ENCODE measurements at regions not wholly inside any gene's neighbourhood (a gene's known extent, or its start where the extent isn't known, plus 50 kb on each side); places are given as distances from the start of the nearest gene placed in this dataset.

DNA sequence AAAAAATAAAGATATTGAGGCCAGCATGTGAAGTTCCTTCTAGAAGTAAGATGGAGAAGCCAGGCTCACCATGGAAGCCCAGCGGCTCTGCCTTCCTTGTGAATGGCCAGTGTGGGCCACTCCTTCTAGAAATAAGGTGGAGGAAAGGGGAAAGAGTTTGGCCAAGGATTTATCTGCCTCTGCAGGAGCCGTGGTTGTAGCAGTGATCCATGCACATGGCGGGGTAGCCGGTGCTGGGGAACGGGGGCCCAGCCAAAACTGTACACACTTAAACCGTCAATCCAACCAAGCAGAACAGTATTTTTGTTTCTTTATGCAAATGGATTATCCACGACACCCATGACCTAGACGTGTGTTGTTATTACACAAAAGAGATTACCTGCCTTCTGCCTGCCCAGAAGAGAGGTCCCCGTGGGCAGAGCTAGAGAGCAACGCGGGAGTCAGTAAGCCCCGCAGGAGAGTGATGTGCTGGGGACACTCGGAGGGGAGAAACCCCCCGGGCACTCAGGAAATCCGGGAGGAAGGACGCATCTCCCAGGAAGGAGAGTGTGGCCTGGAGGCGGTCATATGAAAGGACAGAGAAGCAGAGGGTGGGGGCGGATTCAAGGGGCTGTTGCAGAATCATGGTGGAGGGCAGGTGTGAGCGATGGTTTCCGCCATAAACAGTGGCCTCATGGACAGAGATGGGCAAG, 218.4 kb upstream of the PPP2R2D start:
- H3K9ac ChIP-seq (ENCODE audit: control insufficient read depth, insufficient read depth, low read length): no peak overlapping the region
- no peak overlapping the region for H2AFZ ChIP-seq (ENCODE audit: control insufficient read depth, low read depth, low read length)
- BruUV-seq (replicated peaks): no TSS peak
- ChIA-PET CTCF (no interaction called here), RAD21 (ENCODE audit: unreplicated experiment) (no interaction called here), SMC1A (ENCODE audit: uncharacterized antibody, unreplicated experiment) (no interaction called here), POLR2A (no interaction called here)
- H4K20me1 ChIP-seq (ENCODE audit: control insufficient read depth, insufficient read depth): no peaks in the 10 kb centered on the region
- in situ Hi-C loops (cut with MboI): no loop called here
- intact Hi-C loops (cut with micrococcal nuclease; ENCODE audit: unreplicated experiment): no loop called here
- DNase-seq (ENCODE audit: low read depth, low spot score) (no peak), FAIRE-seq (no peak), ATAC-seq (no peak)
- H3K27ac ChIP-seq (ENCODE audit: control insufficient read depth, insufficient read depth): no peak overlapping the region
- TF ChIP-seq RFX5 (IDR thresholded peaks at IDR 0.05; ENCODE audit: low read depth, low read length) (no peak), PAX5 (IDR thresholded peaks at IDR 0.05; ENCODE audit: borderline replicate concordance, low read depth, low read length) (no peak), HDGF (IDR thresholded peaks at IDR 0.05) (no peak), TCF3 (IDR thresholded peaks at IDR 0.05; ENCODE audit: borderline replicate concordance, insufficient read depth, low read depth, low read length) (no peak)
- TF ChIP-seq, protein P1, sequence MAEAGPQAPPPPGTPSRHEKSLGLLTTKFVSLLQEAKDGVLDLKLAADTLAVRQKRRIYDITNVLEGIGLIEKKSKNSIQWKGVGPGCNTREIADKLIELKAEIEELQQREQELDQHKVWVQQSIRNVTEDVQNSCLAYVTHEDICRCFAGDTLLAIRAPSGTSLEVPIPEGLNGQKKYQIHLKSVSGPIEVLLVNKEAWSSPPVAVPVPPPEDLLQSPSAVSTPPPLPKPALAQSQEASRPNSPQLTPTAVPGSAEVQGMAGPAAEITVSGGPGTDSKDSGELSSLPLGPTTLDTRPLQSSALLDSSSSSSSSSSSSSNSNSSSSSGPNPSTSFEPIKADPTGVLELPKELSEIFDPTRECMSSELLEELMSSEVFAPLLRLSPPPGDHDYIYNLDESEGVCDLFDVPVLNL (IDR thresholded peaks at IDR 0.05; ENCODE audit: low read depth, low read length): no peak
- 50% methylated on average over 20 of the region's 20 CpGs for WGBS (ENCODE audit: insufficient coverage, insufficient replicate concordance, low lambda C conversion rate, missing lambda C conversion rate)
- no peaks in the 10 kb centered on the region for H3K4me1 ChIP-seq (ENCODE audit: control insufficient read depth, insufficient read depth, low read length)
- H3K27me3 ChIP-seq (replicated peaks in 1 of 2; ENCODE audit: control insufficient read depth in 2 of 2, insufficient read depth in 2 of 2, low read length in 1 of 2): no peaks in the 10 kb centered on the region
- no peak overlapping the region for H3K4me2 ChIP-seq (ENCODE audit: control insufficient read depth, insufficient read depth)
- H3K36me3 ChIP-seq (ENCODE audit: control insufficient read depth in 2 of 2, insufficient read depth in 2 of 2, low read length in 1 of 2): no peaks in the 10 kb centered on the region
- no peaks in the 10 kb centered on the region for H3K79me2 ChIP-seq (ENCODE audit: control insufficient read depth, insufficient read depth, low read length)
- H3K9me3 ChIP-seq (replicated peaks; ENCODE audit: control insufficient read depth, insufficient read depth, low read length): no peaks in the 10 kb centered on the region; the same call in 2 of the 3 replicates
- no peak overlapping the region for H3K4me3 ChIP-seq

DNA sequence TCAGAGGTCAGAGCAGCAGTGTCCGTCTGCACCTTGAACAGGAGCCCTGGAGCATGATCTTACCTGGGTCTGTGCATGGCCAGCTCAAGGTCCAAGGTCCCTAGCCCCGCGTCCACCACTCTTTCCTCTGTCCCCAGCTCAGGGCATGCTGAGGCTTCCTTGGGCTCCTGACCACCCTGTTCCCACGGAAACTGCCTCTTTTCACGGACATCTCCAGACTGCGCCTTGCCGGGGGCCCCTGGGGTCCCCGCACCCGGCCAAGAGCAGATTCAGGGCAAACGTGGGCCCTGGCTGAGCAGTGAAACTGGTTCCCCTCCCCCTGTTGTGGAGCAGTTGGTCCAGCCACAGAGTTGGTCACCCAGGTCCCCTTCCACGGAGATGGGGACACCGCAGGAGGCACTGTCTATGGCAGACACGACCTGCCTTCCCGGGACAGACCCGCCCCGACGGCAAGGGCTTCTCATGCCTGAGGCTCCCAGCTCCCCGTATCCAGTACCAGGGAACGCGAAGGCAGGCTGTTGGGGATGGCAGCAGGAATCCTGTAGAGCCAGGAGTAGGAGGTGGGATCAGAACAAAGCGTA, 217.4 kb upstream of the PPP2R2D start:
- in situ Hi-C loops (cut with MboI): no loop called here
- H3K4me1 ChIP-seq (ENCODE audit: control insufficient read depth, insufficient read depth, low read length): no peaks in the 10 kb centered on the region
- ChIA-PET CTCF (no interaction called here), POLR2A (no interaction called here), SMC1A (ENCODE audit: uncharacterized antibody, unreplicated experiment) (no interaction called here), RAD21 (ENCODE audit: unreplicated experiment) (no interaction called here)
- no peaks in the 10 kb centered on the region; the same call in 2 of the 3 replicates for H3K9me3 ChIP-seq (replicated peaks; ENCODE audit: control insufficient read depth, insufficient read depth, low read length)
- H3K9ac ChIP-seq (ENCODE audit: control insufficient read depth, insufficient read depth, low read length): no peak overlapping the region
- WGBS (ENCODE audit: insufficient coverage, insufficient replicate concordance, low lambda C conversion rate, missing lambda C conversion rate): 46% methylated on average over 21 of the region's 21 CpGs
- no peak overlapping the region for H2AFZ ChIP-seq (ENCODE audit: control insufficient read depth, low read depth, low read length)
- no peaks in the 10 kb centered on the region for H3K36me3 ChIP-seq (ENCODE audit: control insufficient read depth in 2 of 2, insufficient read depth in 2 of 2, low read length in 1 of 2)
- BruUV-seq (replicated peaks): no TSS peak
- DNase-seq (ENCODE audit: low read depth, low spot score) (no peak), ATAC-seq (no peak), FAIRE-seq (no peak)
- intact Hi-C loops (cut with micrococcal nuclease; ENCODE audit: unreplicated experiment): no loop called here
- H3K79me2 ChIP-seq (ENCODE audit: control insufficient read depth, insufficient read depth, low read length): no peaks in the 10 kb centered on the region
- H4K20me1 ChIP-seq (ENCODE audit: control insufficient read depth, insufficient read depth): no peaks in the 10 kb centered on the region
- no peak overlapping the region for H3K27ac ChIP-seq (ENCODE audit: control insufficient read depth, insufficient read depth)
- H3K27me3 ChIP-seq (replicated peaks in 1 of 2; ENCODE audit: control insufficient read depth in 2 of 2, insufficient read depth in 2 of 2, low read length in 1 of 2): no peaks in the 10 kb centered on the region
- H3K4me2 ChIP-seq (ENCODE audit: control insufficient read depth, insufficient read depth): no peak overlapping the region
- no peak overlapping the region for H3K4me3 ChIP-seq
- TF ChIP-seq YY1 (IDR thresholded peaks at IDR 0.05; ENCODE audit: low read depth, low read length) (no peak), MEF2B (IDR thresholded peaks at IDR 0.05; ENCODE audit: partially characterized antibody, poor library complexity, severe bottlenecking) (no peak), ZNF622 (IDR thresholded peaks at IDR 0.05) (no peak), KLF5 (IDR thresholded peaks at IDR 0.05; ENCODE audit: partially characterized antibody) (no peak), GABPA (IDR thresholded peaks at IDR 0.05; ENCODE audit: low read depth) (no peak), PAX8 (IDR thresholded peaks at IDR 0.05) (no peak), YBX1 (IDR thresholded peaks at IDR 0.05) (no peak), FOS (IDR thresholded peaks at IDR 0.05; ENCODE audit: borderline replicate concordance, extremely low read depth, insufficient read length) (no peak)
- TF ChIP-seq, protein P2, sequence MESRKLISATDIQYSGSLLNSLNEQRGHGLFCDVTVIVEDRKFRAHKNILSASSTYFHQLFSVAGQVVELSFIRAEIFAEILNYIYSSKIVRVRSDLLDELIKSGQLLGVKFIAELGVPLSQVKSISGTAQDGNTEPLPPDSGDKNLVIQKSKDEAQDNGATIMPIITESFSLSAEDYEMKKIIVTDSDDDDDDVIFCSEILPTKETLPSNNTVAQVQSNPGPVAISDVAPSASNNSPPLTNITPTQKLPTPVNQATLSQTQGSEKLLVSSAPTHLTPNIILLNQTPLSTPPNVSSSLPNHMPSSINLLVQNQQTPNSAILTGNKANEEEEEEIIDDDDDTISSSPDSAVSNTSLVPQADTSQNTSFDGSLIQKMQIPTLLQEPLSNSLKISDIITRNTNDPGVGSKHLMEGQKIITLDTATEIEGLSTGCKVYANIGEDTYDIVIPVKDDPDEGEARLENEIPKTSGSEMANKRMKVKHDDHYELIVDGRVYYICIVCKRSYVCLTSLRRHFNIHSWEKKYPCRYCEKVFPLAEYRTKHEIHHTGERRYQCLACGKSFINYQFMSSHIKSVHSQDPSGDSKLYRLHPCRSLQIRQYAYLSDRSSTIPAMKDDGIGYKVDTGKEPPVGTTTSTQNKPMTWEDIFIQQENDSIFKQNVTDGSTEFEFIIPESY (IDR thresholded peaks at IDR 0.05): no peak
- TF ChIP-seq, protein P3, sequence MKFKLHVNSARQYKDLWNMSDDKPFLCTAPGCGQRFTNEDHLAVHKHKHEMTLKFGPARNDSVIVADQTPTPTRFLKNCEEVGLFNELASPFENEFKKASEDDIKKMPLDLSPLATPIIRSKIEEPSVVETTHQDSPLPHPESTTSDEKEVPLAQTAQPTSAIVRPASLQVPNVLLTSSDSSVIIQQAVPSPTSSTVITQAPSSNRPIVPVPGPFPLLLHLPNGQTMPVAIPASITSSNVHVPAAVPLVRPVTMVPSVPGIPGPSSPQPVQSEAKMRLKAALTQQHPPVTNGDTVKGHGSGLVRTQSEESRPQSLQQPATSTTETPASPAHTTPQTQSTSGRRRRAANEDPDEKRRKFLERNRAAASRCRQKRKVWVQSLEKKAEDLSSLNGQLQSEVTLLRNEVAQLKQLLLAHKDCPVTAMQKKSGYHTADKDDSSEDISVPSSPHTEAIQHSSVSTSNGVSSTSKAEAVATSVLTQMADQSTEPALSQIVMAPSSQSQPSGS (IDR thresholded peaks at IDR 0.05; ENCODE audit: low read length): no peak
